H1 (cell line): ENCODE measurements at regions not wholly inside any gene's neighbourhood (a gene's known extent, or its start where the extent isn't known, plus 50 kb on each side); places are given as distances from the start of the nearest gene placed in this dataset.

ENCODE experiments used
- ASH2L ChIP-seq: fragments of 200-600, 300-600 bp; sonication (generic); IDR thresholded peaks from one replicate; pipeline ENCODE4 v1.7.1; 2017; ENCODE audit warnings: low read length
- CHD1 ChIP-seq: IDR thresholded peaks from 2 replicates; pipeline ENCODE4 v1.6.1; 2012; ENCODE audit warnings: low read depth, low read length, improper control_type of control experiment
- CHD2 ChIP-seq: IDR thresholded peaks from 2 replicates; pipeline ENCODE4 v1.6.1; 2012; ENCODE audit warnings: low read length, improper control_type of control experiment
- GABPA ChIP-seq: IDR thresholded peaks from 2 replicates; pipeline ENCODE4 v1.6.1; 2011; ENCODE audit warnings: mild to moderate bottlenecking, low read length, moderate library complexity, borderline replicate concordance; ENCODE audit not compliant: insufficient read depth
- JUN ChIP-seq: IDR thresholded peaks from 2 replicates; pipeline ENCODE4 v1.6.1; 2011; ENCODE audit warnings: low read depth, mild to moderate bottlenecking, improper control_type of control experiment, low read length
- NANOG ChIP-seq: IDR thresholded peaks from 2 replicates; pipeline ENCODE4 v1.6.1; 2011; ENCODE audit warnings: low read length, low read depth, mild to moderate bottlenecking, inconsistent platforms; ENCODE audit not compliant: insufficient read depth, poor library complexity, severe bottlenecking
- PHF8 ChIP-seq: fragments of 200-600 bp; sonication (generic); conservative IDR thresholded peaks from 2 replicates; pipeline ENCODE4 v1.7.1; 2012; ENCODE audit warnings: low read depth, mild to moderate bottlenecking, inconsistent platforms, low read length, moderate library complexity
- POLR2A ChIP-seq, 2 experiments: IDR thresholded peaks; 1 replicate in 1 of 2; 2 replicates in 1 of 2; pipeline ENCODE4 v1.6.1; 2011; ENCODE audit warnings: low read depth in 2 of 2, low read length in 2 of 2, mild to moderate bottlenecking in 2 of 2; ENCODE audit errors: control extremely low read depth in 1 of 2
- POLR2AphosphoS5 ChIP-seq: IDR thresholded peaks from 2 replicates; pipeline ENCODE4 v1.6.1; 2011; ENCODE audit warnings: low read depth, low read length
- TF ChIP-seq, protein P1 (sequence below): fragments of 300-600 bp; sonication (generic); IDR thresholded peaks from 2 replicates; pipeline ENCODE4 v1.7.1; 2012; ENCODE audit warnings: low read length, moderate library complexity, mild to moderate bottlenecking, inconsistent platforms; ENCODE audit not compliant: insufficient replicate concordance
- TF ChIP-seq, protein P2 (sequence below): IDR thresholded peaks from 2 replicates; pipeline ENCODE4 v1.6.1; 2012; ENCODE audit warnings: inconsistent platforms

- TF ChIP-seq, protein P1, sequence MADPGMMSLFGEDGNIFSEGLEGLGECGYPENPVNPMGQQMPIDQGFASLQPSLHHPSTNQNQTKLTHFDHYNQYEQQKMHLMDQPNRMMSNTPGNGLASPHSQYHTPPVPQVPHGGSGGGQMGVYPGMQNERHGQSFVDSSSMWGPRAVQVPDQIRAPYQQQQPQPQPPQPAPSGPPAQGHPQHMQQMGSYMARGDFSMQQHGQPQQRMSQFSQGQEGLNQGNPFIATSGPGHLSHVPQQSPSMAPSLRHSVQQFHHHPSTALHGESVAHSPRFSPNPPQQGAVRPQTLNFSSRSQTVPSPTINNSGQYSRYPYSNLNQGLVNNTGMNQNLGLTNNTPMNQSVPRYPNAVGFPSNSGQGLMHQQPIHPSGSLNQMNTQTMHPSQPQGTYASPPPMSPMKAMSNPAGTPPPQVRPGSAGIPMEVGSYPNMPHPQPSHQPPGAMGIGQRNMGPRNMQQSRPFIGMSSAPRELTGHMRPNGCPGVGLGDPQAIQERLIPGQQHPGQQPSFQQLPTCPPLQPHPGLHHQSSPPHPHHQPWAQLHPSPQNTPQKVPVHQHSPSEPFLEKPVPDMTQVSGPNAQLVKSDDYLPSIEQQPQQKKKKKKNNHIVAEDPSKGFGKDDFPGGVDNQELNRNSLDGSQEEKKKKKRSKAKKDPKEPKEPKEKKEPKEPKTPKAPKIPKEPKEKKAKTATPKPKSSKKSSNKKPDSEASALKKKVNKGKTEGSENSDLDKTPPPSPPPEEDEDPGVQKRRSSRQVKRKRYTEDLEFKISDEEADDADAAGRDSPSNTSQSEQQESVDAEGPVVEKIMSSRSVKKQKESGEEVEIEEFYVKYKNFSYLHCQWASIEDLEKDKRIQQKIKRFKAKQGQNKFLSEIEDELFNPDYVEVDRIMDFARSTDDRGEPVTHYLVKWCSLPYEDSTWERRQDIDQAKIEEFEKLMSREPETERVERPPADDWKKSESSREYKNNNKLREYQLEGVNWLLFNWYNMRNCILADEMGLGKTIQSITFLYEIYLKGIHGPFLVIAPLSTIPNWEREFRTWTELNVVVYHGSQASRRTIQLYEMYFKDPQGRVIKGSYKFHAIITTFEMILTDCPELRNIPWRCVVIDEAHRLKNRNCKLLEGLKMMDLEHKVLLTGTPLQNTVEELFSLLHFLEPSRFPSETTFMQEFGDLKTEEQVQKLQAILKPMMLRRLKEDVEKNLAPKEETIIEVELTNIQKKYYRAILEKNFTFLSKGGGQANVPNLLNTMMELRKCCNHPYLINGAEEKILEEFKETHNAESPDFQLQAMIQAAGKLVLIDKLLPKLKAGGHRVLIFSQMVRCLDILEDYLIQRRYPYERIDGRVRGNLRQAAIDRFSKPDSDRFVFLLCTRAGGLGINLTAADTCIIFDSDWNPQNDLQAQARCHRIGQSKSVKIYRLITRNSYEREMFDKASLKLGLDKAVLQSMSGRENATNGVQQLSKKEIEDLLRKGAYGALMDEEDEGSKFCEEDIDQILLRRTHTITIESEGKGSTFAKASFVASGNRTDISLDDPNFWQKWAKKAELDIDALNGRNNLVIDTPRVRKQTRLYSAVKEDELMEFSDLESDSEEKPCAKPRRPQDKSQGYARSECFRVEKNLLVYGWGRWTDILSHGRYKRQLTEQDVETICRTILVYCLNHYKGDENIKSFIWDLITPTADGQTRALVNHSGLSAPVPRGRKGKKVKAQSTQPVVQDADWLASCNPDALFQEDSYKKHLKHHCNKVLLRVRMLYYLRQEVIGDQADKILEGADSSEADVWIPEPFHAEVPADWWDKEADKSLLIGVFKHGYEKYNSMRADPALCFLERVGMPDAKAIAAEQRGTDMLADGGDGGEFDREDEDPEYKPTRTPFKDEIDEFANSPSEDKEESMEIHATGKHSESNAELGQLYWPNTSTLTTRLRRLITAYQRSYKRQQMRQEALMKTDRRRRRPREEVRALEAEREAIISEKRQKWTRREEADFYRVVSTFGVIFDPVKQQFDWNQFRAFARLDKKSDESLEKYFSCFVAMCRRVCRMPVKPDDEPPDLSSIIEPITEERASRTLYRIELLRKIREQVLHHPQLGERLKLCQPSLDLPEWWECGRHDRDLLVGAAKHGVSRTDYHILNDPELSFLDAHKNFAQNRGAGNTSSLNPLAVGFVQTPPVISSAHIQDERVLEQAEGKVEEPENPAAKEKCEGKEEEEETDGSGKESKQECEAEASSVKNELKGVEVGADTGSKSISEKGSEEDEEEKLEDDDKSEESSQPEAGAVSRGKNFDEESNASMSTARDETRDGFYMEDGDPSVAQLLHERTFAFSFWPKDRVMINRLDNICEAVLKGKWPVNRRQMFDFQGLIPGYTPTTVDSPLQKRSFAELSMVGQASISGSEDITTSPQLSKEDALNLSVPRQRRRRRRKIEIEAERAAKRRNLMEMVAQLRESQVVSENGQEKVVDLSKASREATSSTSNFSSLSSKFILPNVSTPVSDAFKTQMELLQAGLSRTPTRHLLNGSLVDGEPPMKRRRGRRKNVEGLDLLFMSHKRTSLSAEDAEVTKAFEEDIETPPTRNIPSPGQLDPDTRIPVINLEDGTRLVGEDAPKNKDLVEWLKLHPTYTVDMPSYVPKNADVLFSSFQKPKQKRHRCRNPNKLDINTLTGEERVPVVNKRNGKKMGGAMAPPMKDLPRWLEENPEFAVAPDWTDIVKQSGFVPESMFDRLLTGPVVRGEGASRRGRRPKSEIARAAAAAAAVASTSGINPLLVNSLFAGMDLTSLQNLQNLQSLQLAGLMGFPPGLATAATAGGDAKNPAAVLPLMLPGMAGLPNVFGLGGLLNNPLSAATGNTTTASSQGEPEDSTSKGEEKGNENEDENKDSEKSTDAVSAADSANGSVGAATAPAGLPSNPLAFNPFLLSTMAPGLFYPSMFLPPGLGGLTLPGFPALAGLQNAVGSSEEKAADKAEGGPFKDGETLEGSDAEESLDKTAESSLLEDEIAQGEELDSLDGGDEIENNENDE, result no peak
- TF ChIP-seq CHD2, result no peak
- TF ChIP-seq, protein P2, sequence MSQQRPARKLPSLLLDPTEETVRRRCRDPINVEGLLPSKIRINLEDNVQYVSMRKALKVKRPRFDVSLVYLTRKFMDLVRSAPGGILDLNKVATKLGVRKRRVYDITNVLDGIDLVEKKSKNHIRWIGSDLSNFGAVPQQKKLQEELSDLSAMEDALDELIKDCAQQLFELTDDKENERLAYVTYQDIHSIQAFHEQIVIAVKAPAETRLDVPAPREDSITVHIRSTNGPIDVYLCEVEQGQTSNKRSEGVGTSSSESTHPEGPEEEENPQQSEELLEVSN, result no peak
- no peak for TF ChIP-seq POLR2AphosphoS5
- TF ChIP-seq JUN, result no peak
- no peak for TF ChIP-seq GABPA
- TF ChIP-seq ASH2L, result no peak
- TF ChIP-seq POLR2A (IDR thresholded peaks at IDR 0.05; ENCODE audit: control extremely low read depth in 1 of 2, low read depth in 2 of 2, low read length in 2 of 2), result no peak
- TF ChIP-seq CHD1, result no peak
- TF ChIP-seq PHF8, result no peak
- no peak for TF ChIP-seq NANOG
These were observed 86.4 kb upstream of the ZNF648 start (continued) for GRCh38 chr1:182147951-182148350.
